Loucy (cell line): ENCODE measurements at regions not wholly inside any gene's neighbourhood (a gene's known extent, or its start where the extent isn't known, plus 50 kb on each side); places are given as distances from the start of the nearest gene placed in this dataset.

Experiments
- H2AFZ ChIP-seq: fragments of 200-600 bp; sonication (generic); 2 replicates; pipeline ENCODE4 v1.6.0; 2016; ENCODE audit warnings: antibody characterized with exemption, mild to moderate bottlenecking, low read length, moderate library complexity
- H3F3A ChIP-seq: fragments of 200-600 bp; 2 replicates; pipeline ENCODE4 v1.6.0; 2016; ENCODE audit warnings: antibody characterized with exemption, low read depth, mild to moderate bottlenecking
- H3K27me3 ChIP-seq: fragments of 200-600 bp; sonication (generic); 2 replicates; pipeline ENCODE4 v1.6.1; 2014; ENCODE audit warnings: low read length, mild to moderate bottlenecking; ENCODE audit not compliant: insufficient read depth, poor library complexity, severe bottlenecking
- H3K36me3 ChIP-seq: fragments of 200-600 bp; sonication (generic); 2 replicates; pipeline ENCODE4 v1.6.1; 2016; ENCODE audit warnings: low read length; ENCODE audit not compliant: insufficient read depth
- H3K4me1 ChIP-seq: fragments of 200-600 bp; sonication (generic); 2 replicates; pipeline ENCODE4 v1.5.1; 2014; ENCODE audit warnings: low read length, mild to moderate bottlenecking; ENCODE audit not compliant: insufficient read depth, poor library complexity, severe bottlenecking
- H3K4me2 ChIP-seq: fragments of 200-600 bp; sonication (generic); 2 replicates; pipeline ENCODE4 v1.6.0; 2014; ENCODE audit warnings: antibody characterized with exemption, low read length, low read depth, mild to moderate bottlenecking; ENCODE audit not compliant: poor library complexity, severe bottlenecking
- H3K4me3 ChIP-seq: fragments of 200-600 bp; sonication (generic); 2 replicates; pipeline ENCODE4 v1.5.1; 2014; ENCODE audit warnings: low read length, mild to moderate bottlenecking, mixed read lengths; ENCODE audit not compliant: poor library complexity, severe bottlenecking
- H3K79me2 ChIP-seq: fragments of 200-600 bp; sonication (generic); 2 replicates; pipeline ENCODE4 v1.6.1; 2014; ENCODE audit warnings: low read length; ENCODE audit not compliant: insufficient read depth
- H3K9ac ChIP-seq: fragments of 200-600 bp; sonication (generic); 2 replicates; pipeline ENCODE4 v1.6.0; 2014; ENCODE audit warnings: mild to moderate bottlenecking, low read depth, low read length, moderate library complexity; ENCODE audit not compliant: poor library complexity, severe bottlenecking
- H3K9me2 ChIP-seq: fragments of 200-600 bp; sonication (generic); replicated peaks from 2 replicates; pipeline ENCODE4 v1.6.1; 2016; ENCODE audit warnings: low read depth, low read length, mixed read lengths
- H3K9me3 ChIP-seq: fragments of 200-600 bp; sonication (generic); 2 replicates; pipeline ENCODE4 v1.6.1; 2014; ENCODE audit warnings: mild to moderate bottlenecking, antibody characterized with exemption, low read length, low read depth; ENCODE audit not compliant: insufficient read depth
- H4K20me1 ChIP-seq: fragments of 200-600 bp; sonication (generic); 2 replicates; pipeline ENCODE4 v1.6.0; 2014; ENCODE audit warnings: antibody characterized with exemption, low read length, mild to moderate bottlenecking; ENCODE audit not compliant: insufficient read depth, poor library complexity, severe bottlenecking
- CTCF ChIP-seq: fragments of 200-600 bp; sonication (generic); conservative IDR thresholded peaks from 2 replicates; pipeline ENCODE4 v1.5.1; 2014; ENCODE audit warnings: mild to moderate bottlenecking, antibody characterized with exemption, low read length
- EZH2phosphoT487 ChIP-seq: fragments of 200-600 bp; IDR thresholded peaks from 2 replicates; pipeline ENCODE4 v1.6.1; 2018; ENCODE audit warnings: antibody characterized with exemption, mild to moderate bottlenecking, moderate library complexity, borderline replicate concordance

DNA sequence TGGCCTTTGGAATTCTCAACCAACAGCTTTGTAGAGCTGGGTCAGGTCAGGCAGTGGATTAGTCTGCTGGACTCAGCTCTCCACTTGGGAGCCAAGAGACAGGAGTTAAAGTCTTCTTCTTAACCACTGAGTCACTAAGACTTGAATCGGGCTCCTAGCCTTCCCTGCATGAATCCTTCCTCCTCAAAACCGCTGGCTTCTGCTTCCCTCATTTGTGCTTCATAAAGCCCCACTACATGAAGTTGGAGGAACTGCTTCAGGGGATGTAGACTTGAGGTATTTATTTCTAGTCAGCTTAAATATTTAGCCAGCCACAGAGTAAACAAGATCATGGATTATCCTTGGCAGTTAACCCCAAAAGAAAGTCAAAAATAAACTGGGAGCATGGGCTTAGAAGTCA, 536.3 kb upstream of the TNP1 start:
- Histone ChIP-seq H3K36me3 (no peaks in the 10 kb centered on the region), H3F3A (no peaks in the 10 kb centered on the region), H3K4me2 (no peak overlapping the region), H3K9me2 (no peaks in the 10 kb centered on the region), H3K27me3 (no peaks in the 10 kb centered on the region), H2AFZ (no peak overlapping the region), H4K20me1 (no peaks in the 10 kb centered on the region), H3K79me2 (no peaks in the 10 kb centered on the region), H3K9me3 (no peaks in the 10 kb centered on the region; the same call in 1 of the 2 replicates), H3K4me1 (no peaks in the 10 kb centered on the region), H3K4me3 (no peak overlapping the region), H3K9ac (no peak overlapping the region)
- TF ChIP-seq EZH2phosphoT487 (no peak), CTCF (no peak)

- Histone ChIP-seq H3K36me3 (no peaks in the 10 kb centered on the region), H3K4me2 (no peak overlapping the region), H4K20me1 (no peaks in the 10 kb centered on the region), H2AFZ (no peak overlapping the region), H3K9me2 (no peaks in the 10 kb centered on the region), H3K9ac (no peak overlapping the region), H3F3A (no peaks in the 10 kb centered on the region), H3K9me3 (no peaks in the 10 kb centered on the region; the same call in 1 of the 2 replicates), H3K27me3 (no peaks in the 10 kb centered on the region), H3K79me2 (no peaks in the 10 kb centered on the region), H3K4me1 (no peaks in the 10 kb centered on the region), H3K4me3 (no peak overlapping the region)
- no peak for TF ChIP-seq CTCF
- TF ChIP-seq EZH2phosphoT487 = no peak
Observed at GRCh38 chr2:217394510-217395351, 534.9 kb upstream of the TNP1 start.

GRCh38 chr2:217393585-217394032, 533.7 kb upstream of the TNP1 start:
- no peaks in the 10 kb centered on the region for H3K9me2 ChIP-seq
- H3K9me3 ChIP-seq = no peaks in the 10 kb centered on the region; the same call in 1 of the 2 replicates
- no peaks in the 10 kb centered on the region for H4K20me1 ChIP-seq
- TF ChIP-seq EZH2phosphoT487 = no peak
- no peak for TF ChIP-seq CTCF
- no peaks in the 10 kb centered on the region for H3K27me3 ChIP-seq
- H3K9ac ChIP-seq = no peak overlapping the region
- no peaks in the 10 kb centered on the region for H3F3A ChIP-seq
- no peaks in the 10 kb centered on the region for H3K79me2 ChIP-seq
- no peaks in the 10 kb centered on the region for H3K4me1 ChIP-seq
- no peak overlapping the region for H3K4me3 ChIP-seq
- no peaks in the 10 kb centered on the region for H3K36me3 ChIP-seq
- no peak overlapping the region for H2AFZ ChIP-seq
- H3K4me2 ChIP-seq = no peak overlapping the region
